GM12865 (cell line): ENCODE measurements at regions not wholly inside any gene's neighbourhood (a gene's known extent, or its start where the extent isn't known, plus 50 kb on each side); places are given as distances from the start of the nearest gene placed in this dataset.

Experiments
- DNase-seq: peaks from one replicate; pipeline ENCODE4 v3.0.0; 2010; ENCODE audit warnings: low read depth
- H3K4me3 ChIP-seq: 2 replicates; pipeline ENCODE4 v1.5.1; 2011; ENCODE audit warnings: mild to moderate bottlenecking, low read depth, low read length, control low read depth
- CTCF ChIP-seq: IDR thresholded peaks from 2 replicates; pipeline ENCODE4 v1.5.1; 2011; ENCODE audit warnings: low read length, control low read depth, low read depth, inconsistent platforms; ENCODE audit not compliant: insufficient read depth; ENCODE audit errors: missing control alignments

- no peak for TF ChIP-seq CTCF
- DNase-seq, result no peak
- no peak overlapping the region for H3K4me3 ChIP-seq
Measured at GRCh38 chr6:90456001-90456400, 130.9 kb downstream of the MAP3K7 start.

- no peak for TF ChIP-seq CTCF
- no peak overlapping the region for H3K4me3 ChIP-seq
- DNase-seq, result no peak
Measured at GRCh38 chr6:90454836-90455427, 131.9 kb downstream of the MAP3K7 start.

- no peak overlapping the region for H3K4me3 ChIP-seq
- DNase-seq, result no peak
- TF ChIP-seq CTCF, result no peak
Measured at GRCh38 chr6:90450268-90450953, 136.5 kb downstream of the MAP3K7 start.

GRCh38 chr6:90449311-90449710 is 137.6 kb downstream of the MAP3K7 start:
- TF ChIP-seq CTCF, result no peak
- no peak for DNase-seq
- H3K4me3 ChIP-seq, result no peak overlapping the region

GRCh38 chr6:90448836-90449235 is 138.0 kb downstream of the MAP3K7 start:
- TF ChIP-seq CTCF, result no peak
- no peak for DNase-seq
- no peak overlapping the region for H3K4me3 ChIP-seq

- H3K4me3 ChIP-seq, result no peak overlapping the region
- DNase-seq, result no peak
- TF ChIP-seq CTCF, result no peak
Measured at GRCh38 chr6:90446164-90446563, 140.7 kb downstream of the MAP3K7 start.
